ENCODE measurements at regions not wholly inside any gene's neighbourhood (a gene's known extent, or its start where the extent isn't known, plus 50 kb on each side); places are given as distances from the start of the nearest gene placed in this dataset.

- Mint-ChIP-seq H3K4me1 (peaks cover 0 to 14% of the 10 kb centered on the region in 2 experiments; a peak in 2 of 4 replicates), H3K27ac (no peak overlapping the region), H3K4me3 (no peak overlapping the region), H3K9me3 (no peaks in the 10 kb centered on the region; a peak in 2 of 5 replicates), H3K27me3 (ENCODE audit: low read depth) (peaks cover 12% of the 10 kb centered on the region), H3K36me3 (ENCODE audit: insufficient read depth in 1 of 3, low read depth in 3 of 3) (no peaks in the 10 kb centered on the region; a peak in 1 of 7 replicates)
- H3K4ac ChIP-seq (ENCODE audit: low read depth, low read length): no peak overlapping the region
- H3K9me3 ChIP-seq (ENCODE audit: control insufficient read depth, low read depth, low read length): no peaks in the 10 kb centered on the region
- H3K56ac ChIP-seq (ENCODE audit: insufficient read length, low read depth, low read length): no peak overlapping the region
- H4K5ac ChIP-seq (ENCODE audit: insufficient read length, low read depth, low read length): no peak overlapping the region
- TF ChIP-seq CTCF (conservative IDR thresholded peaks at IDR 0.05): no peak
- H3K18ac ChIP-seq (ENCODE audit: insufficient read length, low read depth, low read length): no peak overlapping the region
- H3K23ac ChIP-seq (ENCODE audit: insufficient read length, low read depth, low read length): no peak overlapping the region
- no peak overlapping the region for H3T11ph ChIP-seq (ENCODE audit: low read length)
- WGBS (ENCODE audit: extremely low coverage, insufficient read length, low lambda C conversion rate): no CpG with 5 or more reads among the region's 24 CpGs
- no peak overlapping the region for H2AFZ ChIP-seq (ENCODE audit: low read length)
- no peak overlapping the region for H2BK5ac ChIP-seq (ENCODE audit: insufficient read length, low read length)
- no peak overlapping the region for H3K14ac ChIP-seq (ENCODE audit: insufficient read depth, low read length)
- H3K4me1 ChIP-seq (ENCODE audit: insufficient read depth, low read length): no peaks in the 10 kb centered on the region
- H2BK12ac ChIP-seq (ENCODE audit: insufficient read length, low read depth, low read length): no peak overlapping the region
- H4K20me1 ChIP-seq (ENCODE audit: control insufficient read depth, insufficient read depth, insufficient read length): peaks cover 2% of the 10 kb centered on the region
- no peak overlapping the region for H2BK15ac ChIP-seq (ENCODE audit: low read depth, low read length)
- no peak overlapping the region for H4K8ac ChIP-seq (replicated peaks; ENCODE audit: insufficient read length, low read depth, low read length)
- no peaks in the 10 kb centered on the region for H3K79me2 ChIP-seq (ENCODE audit: insufficient read depth, low read length)
- no peak overlapping the region for H3K9ac ChIP-seq (ENCODE audit: extremely low read depth, insufficient read length, low read length)
- no peaks in the 10 kb centered on the region for H3K79me1 ChIP-seq (ENCODE audit: insufficient read depth, low read depth, low read length, poor library complexity, severe bottlenecking)
- H3K27me3 ChIP-seq (ENCODE audit: insufficient read depth, low read length): peaks cover 7% of the 10 kb centered on the region; the same call in 1 of the 2 replicates
- no peaks in the 10 kb centered on the region for H3K23me2 ChIP-seq (ENCODE audit: insufficient read length, low read depth, low read length, poor library complexity, severe bottlenecking)
- H2AK5ac ChIP-seq (ENCODE audit: insufficient read length, low read length): no peak overlapping the region
- H3K4me2 ChIP-seq (ENCODE audit: insufficient read depth, insufficient read length, low read length): no peak overlapping the region
- H2BK120ac ChIP-seq (ENCODE audit: low read depth, low read length, poor library complexity, severe bottlenecking): no peak overlapping the region
- H2BK20ac ChIP-seq (ENCODE audit: low read depth, low read length, poor library complexity, severe bottlenecking): no peak overlapping the region
- no peak overlapping the region for H4K91ac ChIP-seq (ENCODE audit: insufficient read length, low read depth, low read length)
- H3K27ac ChIP-seq (ENCODE audit: insufficient read length, low read depth, low read length): no peak overlapping the region
- DNase-seq: no peak
Measured at GRCh38 chr7:356691-357462, 66.9 kb downstream of the FOXL3 start.
